ENCODE measurements at regions not wholly inside any gene's neighbourhood (a gene's known extent, or its start where the extent isn't known, plus 50 kb on each side); places are given as distances from the start of the nearest gene placed in this dataset.

GRCh38 chr2:217142649-217143266 is 282.9 kb upstream of the TNP1 start:
- TF ChIP-seq CTCF (IDR thresholded peaks at IDR 0.05; ENCODE audit: poor library complexity) (peak; percentile 51), EZH2 (IDR thresholded peaks at IDR 0.05; ENCODE audit: borderline replicate concordance) (no peak)
